ENCODE measurements at regions not wholly inside any gene's neighbourhood (a gene's known extent, or its start where the extent isn't known, plus 50 kb on each side); places are given as distances from the start of the nearest gene placed in this dataset.

GRCh38 chr13:21889651-21890050 is 218.8 kb downstream of the FGF9 start:
- TF ChIP-seq, protein P1, sequence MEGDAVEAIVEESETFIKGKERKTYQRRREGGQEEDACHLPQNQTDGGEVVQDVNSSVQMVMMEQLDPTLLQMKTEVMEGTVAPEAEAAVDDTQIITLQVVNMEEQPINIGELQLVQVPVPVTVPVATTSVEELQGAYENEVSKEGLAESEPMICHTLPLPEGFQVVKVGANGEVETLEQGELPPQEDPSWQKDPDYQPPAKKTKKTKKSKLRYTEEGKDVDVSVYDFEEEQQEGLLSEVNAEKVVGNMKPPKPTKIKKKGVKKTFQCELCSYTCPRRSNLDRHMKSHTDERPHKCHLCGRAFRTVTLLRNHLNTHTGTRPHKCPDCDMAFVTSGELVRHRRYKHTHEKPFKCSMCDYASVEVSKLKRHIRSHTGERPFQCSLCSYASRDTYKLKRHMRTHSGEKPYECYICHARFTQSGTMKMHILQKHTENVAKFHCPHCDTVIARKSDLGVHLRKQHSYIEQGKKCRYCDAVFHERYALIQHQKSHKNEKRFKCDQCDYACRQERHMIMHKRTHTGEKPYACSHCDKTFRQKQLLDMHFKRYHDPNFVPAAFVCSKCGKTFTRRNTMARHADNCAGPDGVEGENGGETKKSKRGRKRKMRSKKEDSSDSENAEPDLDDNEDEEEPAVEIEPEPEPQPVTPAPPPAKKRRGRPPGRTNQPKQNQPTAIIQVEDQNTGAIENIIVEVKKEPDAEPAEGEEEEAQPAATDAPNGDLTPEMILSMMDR (IDR thresholded peaks at IDR 0.05): no peak
- no peak for TF ChIP-seq POLR2A (IDR thresholded peaks at IDR 0.05)
